Activated B cell treated with CpG ODN at 0.5 μM for 24 hours (primary cell): ENCODE measurements at regions not wholly inside any gene's neighbourhood (a gene's known extent, or its start where the extent isn't known, plus 50 kb on each side); places are given as distances from the start of the nearest gene placed in this dataset.

ENCODE experiments used
- ATAC-seq: fragments of 200-7000 bp; cut with Tn5 transposase; one replicate; pipeline ENCODE4 v1.10.0; 2021; ENCODE audit warnings: low read depth, mild to moderate bottlenecking, moderate library complexity
- CTCF ChIA-PET: fragments of 350-600 bp; sonication (Branson Sonifier 250); formaldehyde crosslinking; loops from one replicate; lab custom pipeline; 2021; ENCODE audit warnings: antibody characterized with exemption; lab: Charles Lee
- POLR2A ChIA-PET: fragments of 350-600 bp; sonication (Branson Sonifier 250); formaldehyde crosslinking; loops from one replicate; lab custom pipeline; 2021; ENCODE audit warnings: antibody characterized with exemption; lab: Charles Lee
- DNase-seq: peaks from one replicate; pipeline ENCODE4 v3.0.0; 2022
- H3K27ac Mint-ChIP-seq: one replicate; pipeline ENCODE4 v1.8.0; 2020; ENCODE audit warnings: mixed read lengths
- H3K27me3 Mint-ChIP-seq: one replicate; pipeline ENCODE4 v1.8.0; 2021; ENCODE audit warnings: mixed read lengths
- H3K36me3 Mint-ChIP-seq: one replicate; pipeline ENCODE4 v1.8.0; 2021; ENCODE audit warnings: low read depth, mixed read lengths
- H3K4me1 Mint-ChIP-seq: one replicate; pipeline ENCODE4 v1.8.0; 2021; ENCODE audit warnings: mixed read lengths
- H3K4me3 Mint-ChIP-seq: one replicate; pipeline ENCODE4 v1.8.0; 2020; ENCODE audit warnings: mild to moderate bottlenecking, mixed read lengths
- H3K9me3 Mint-ChIP-seq: one replicate; pipeline ENCODE4 v1.8.0; 2020; ENCODE audit warnings: mixed read lengths
- CTCF ChIP-seq: fragments of 200-600 bp; IDR thresholded peaks from one replicate; pipeline ENCODE4 v1.8.0; 2022; ENCODE audit warnings: antibody characterized with exemption, mild to moderate bottlenecking
- intact Hi-C: fragments of 100-400 bp; cut with micrococcal nuclease; formaldehyde crosslinking; loops from one replicate; pipeline ENCODE4 v1.15.1; 2024

GRCh38 chrY:20990869-20991548 is 235.1 kb downstream of the RPS4Y2 start:
- peaks cover 19% of the 10 kb centered on the region for H3K4me1 Mint-ChIP-seq
- ChIA-PET POLR2A (interaction anchor here (0.6 to 1.5 kb wide), 4 partner anchors 10 to 415 kb away, joined by 4 to 7 read pairs (median 4); partner anchors contain the start of gene EIF1AY), CTCF (interaction anchor here (0.6 to 1.5 kb wide), 2 partner anchors 269 to 270 kb away, joined by 3 to 4 read pairs; no protein-coding TSS in a partner anchor)
- no peak for TF ChIP-seq CTCF
- H3K4me3 Mint-ChIP-seq, result peak overlapping the region; percentile 58
- intact Hi-C loops, result loop anchor here (5.0 to 10.0 kb wide), 2 partner anchors 54 to 196 kb away; no protein-coding TSS in a partner anchor
- DNase-seq, result no peak
- peak overlapping the region; percentile 83 for H3K27ac Mint-ChIP-seq
- no peaks in the 10 kb centered on the region for H3K36me3 Mint-ChIP-seq
- peak; percentile 89 for ATAC-seq
- H3K27me3 Mint-ChIP-seq, result no peaks in the 10 kb centered on the region
- H3K9me3 Mint-ChIP-seq, result no peaks in the 10 kb centered on the region

- H3K4me1 Mint-ChIP-seq, result peaks cover 5% of the 10 kb centered on the region
- DNase-seq, result no peak
- POLR2A ChIA-PET, result no interaction called here
- intact Hi-C loops, result loop anchor here (10.0 kb wide), 1 partner anchor 203 kb away; no protein-coding TSS in a partner anchor
- no peak for ATAC-seq
- H3K4me3 Mint-ChIP-seq, result no peak overlapping the region
- no peaks in the 10 kb centered on the region for H3K36me3 Mint-ChIP-seq
- no peak overlapping the region for H3K27ac Mint-ChIP-seq
- no peak for TF ChIP-seq CTCF
- no peaks in the 10 kb centered on the region for H3K9me3 Mint-ChIP-seq
- H3K27me3 Mint-ChIP-seq, result no peaks in the 10 kb centered on the region
- CTCF ChIA-PET, result no interaction called here
Measured at GRCh38 chrY:20997355-20997754, 241.4 kb downstream of the RPS4Y2 start.

GRCh38 chrY:20998016-20998415 is 242.1 kb downstream of the RPS4Y2 start:
- Mint-ChIP-seq H3K4me1 (peaks cover 4% of the 10 kb centered on the region), H3K27ac (no peak overlapping the region), H3K4me3 (no peak overlapping the region), H3K9me3 (no peaks in the 10 kb centered on the region), H3K36me3 (no peaks in the 10 kb centered on the region), H3K27me3 (no peaks in the 10 kb centered on the region)
- TF ChIP-seq CTCF, result no peak
- POLR2A ChIA-PET, result no interaction called here
- no peak for ATAC-seq
- intact Hi-C loops, result loop anchor here (10.0 kb wide), 1 partner anchor 203 kb away; no protein-coding TSS in a partner anchor
- CTCF ChIA-PET, result no interaction called here
- no peak for DNase-seq

- TF ChIP-seq CTCF, result no peak
- H3K27ac Mint-ChIP-seq, result no peak overlapping the region
- no peak overlapping the region for H3K4me3 Mint-ChIP-seq
- no peaks in the 10 kb centered on the region for H3K9me3 Mint-ChIP-seq
- no peaks in the 10 kb centered on the region for H3K36me3 Mint-ChIP-seq
- intact Hi-C loops, result loop anchor here (10.0 kb wide), 1 partner anchor 204 kb away; no protein-coding TSS in a partner anchor
- ChIA-PET CTCF (no interaction called here), POLR2A (no interaction called here)
- DNase-seq (no peak), ATAC-seq (no peak)
- H3K27me3 Mint-ChIP-seq, result no peaks in the 10 kb centered on the region
- peaks cover 4% of the 10 kb centered on the region for H3K4me1 Mint-ChIP-seq
Measured at GRCh38 chrY:20998483-20998882, 242.6 kb downstream of the RPS4Y2 start.

- Mint-ChIP-seq H3K4me3 (no peak overlapping the region), H3K27me3 (no peaks in the 10 kb centered on the region), H3K9me3 (no peaks in the 10 kb centered on the region), H3K4me1 (peaks cover 6% of the 10 kb centered on the region), H3K36me3 (no peaks in the 10 kb centered on the region), H3K27ac (no peak overlapping the region)
- no peak for TF ChIP-seq CTCF
- ATAC-seq (no peak), DNase-seq (no peak)
- intact Hi-C loops, result no loop called here
- ChIA-PET POLR2A (no interaction called here), CTCF (no interaction called here)
Measured at GRCh38 chrY:21001102-21001501, 245.2 kb downstream of the RPS4Y2 start.
